Mesenchymal stem cell (in vitro differentiated cells and primary cell): ENCODE measurements at regions not wholly inside any gene's neighbourhood (a gene's known extent, or its start where the extent isn't known, plus 50 kb on each side); places are given as distances from the start of the nearest gene placed in this dataset.

Experiments
- DNase-seq: peaks from one replicate; pipeline ENCODE4 v3.0.0-alpha.2; 2013
- H2AFZ ChIP-seq: one replicate; pipeline ENCODE4 v1.6.1; 2013; ENCODE audit warnings: low read depth, mild to moderate bottlenecking, control low read depth, inconsistent platforms, low read length, moderate library complexity
- H2AK5ac ChIP-seq: 2 replicates; pipeline ENCODE4 v1.6.1; 2013; ENCODE audit warnings: low read length, moderate library complexity, mild to moderate bottlenecking, inconsistent platforms; ENCODE audit not compliant: severe bottlenecking
- H2BK120ac ChIP-seq: one replicate; pipeline ENCODE4 v1.6.1; 2013; ENCODE audit warnings: low read depth, mild to moderate bottlenecking, inconsistent platforms, low read length, moderate library complexity
- H2BK12ac ChIP-seq, 2 experiments: one replicate each; pipeline ENCODE4 v1.6.1; 2013; ENCODE audit warnings: inconsistent platforms in 2 of 2, low read length in 2 of 2, mild to moderate bottlenecking in 2 of 2, moderate library complexity in 2 of 2, control low read depth in 1 of 2
- H2BK15ac ChIP-seq: one replicate; pipeline ENCODE4 v1.6.1; 2013; ENCODE audit warnings: mild to moderate bottlenecking, low read depth, inconsistent platforms; ENCODE audit not compliant: poor library complexity, severe bottlenecking
- H2BK5ac ChIP-seq: 2 replicates; pipeline ENCODE4 v1.6.1; 2013; ENCODE audit warnings: low read depth, mild to moderate bottlenecking, low read length, control low read depth, inconsistent platforms; ENCODE audit not compliant: poor library complexity, severe bottlenecking
- H3K14ac ChIP-seq, 2 experiments: one replicate each; pipeline ENCODE4 v1.6.1; 2013; ENCODE audit warnings: inconsistent platforms in 2 of 2, low read length in 2 of 2, control low read depth in 1 of 2, mild to moderate bottlenecking in 1 of 2, moderate library complexity in 1 of 2
- H3K18ac ChIP-seq, 2 experiments: one replicate each; pipeline ENCODE4 v1.6.1; 2013; ENCODE audit warnings: inconsistent platforms in 2 of 2, low read length in 2 of 2, control low read depth in 1 of 2, low read depth in 1 of 2, mild to moderate bottlenecking in 1 of 2
- H3K23ac ChIP-seq, 2 experiments: one replicate each; pipeline ENCODE4 v1.6.1; 2013; ENCODE audit warnings: inconsistent platforms in 2 of 2, low read length in 2 of 2, mild to moderate bottlenecking in 2 of 2, moderate library complexity in 2 of 2, control low read depth in 1 of 2
- H3K27ac ChIP-seq: 2 replicates; pipeline ENCODE4 v1.5.1; 2013; ENCODE audit warnings: mild to moderate bottlenecking, moderate library complexity, low read length, control low read depth, inconsistent platforms; ENCODE audit not compliant: poor library complexity, severe bottlenecking
- H3K27me3 ChIP-seq, 2 experiments: 2 replicates each; pipeline versions ENCODE4 v1.6.1 to v1.7.0; 2013; ENCODE audit warnings: low read length in 2 of 2, mild to moderate bottlenecking in 2 of 2, moderate library complexity in 2 of 2, control low read depth in 1 of 2, inconsistent platforms in 1 of 2; ENCODE audit not compliant: control insufficient read depth in 1 of 2, insufficient read depth in 1 of 2
- H3K36me3 ChIP-seq, 2 experiments: 2 replicates each; pipeline versions ENCODE4 v1.6.1 to v1.7.0; 2013; ENCODE audit warnings: low read length in 2 of 2, control low read depth in 1 of 2, inconsistent platforms in 1 of 2, low read depth in 1 of 2, mild to moderate bottlenecking in 1 of 2; ENCODE audit not compliant: insufficient read depth in 2 of 2, control insufficient read depth in 1 of 2
- H3K4ac ChIP-seq, 2 experiments: one replicate each; pipeline ENCODE4 v1.6.1; 2013; ENCODE audit warnings: inconsistent platforms in 2 of 2, low read length in 2 of 2, mild to moderate bottlenecking in 2 of 2, moderate library complexity in 2 of 2, control low read depth in 1 of 2, low read depth in 1 of 2
- H3K4me1 ChIP-seq: 2 replicates; pipeline ENCODE4 v1.6.1; 2013; ENCODE audit warnings: low read depth, low read length, control low read depth; ENCODE audit not compliant: control insufficient read depth, insufficient read depth
- H3K4me2 ChIP-seq: 2 replicates; pipeline ENCODE4 v1.6.1; 2013; ENCODE audit warnings: low read length, mild to moderate bottlenecking, inconsistent platforms; ENCODE audit not compliant: poor library complexity, severe bottlenecking
- H3K4me3 ChIP-seq, 2 experiments: 2 replicates each; pipeline versions ENCODE4 v1.5.1 to v1.7.0; 2013; ENCODE audit warnings: low read length in 2 of 2, mild to moderate bottlenecking in 2 of 2, control low read depth in 1 of 2, low read depth in 1 of 2; ENCODE audit not compliant: insufficient read depth in 1 of 2
- H3K79me1 ChIP-seq: replicated peaks from 2 replicates; pipeline ENCODE4 v1.6.1; 2013; ENCODE audit warnings: mild to moderate bottlenecking, control low read depth, low read length, inconsistent platforms; ENCODE audit not compliant: poor library complexity, severe bottlenecking
- H3K9ac ChIP-seq: 2 replicates; pipeline ENCODE4 v1.7.0; 2013; ENCODE audit warnings: mild to moderate bottlenecking, low read length, moderate library complexity
- H3K9me3 ChIP-seq: 2 replicates; pipeline ENCODE4 v1.7.0; 2013; ENCODE audit warnings: mild to moderate bottlenecking, low read length; ENCODE audit not compliant: control insufficient read depth
- H4K8ac ChIP-seq: one replicate; pipeline ENCODE4 v1.6.1; 2013; ENCODE audit warnings: inconsistent platforms, mild to moderate bottlenecking, low read length, moderate library complexity
- H4K91ac ChIP-seq: one replicate; pipeline ENCODE4 v1.6.1; 2013; ENCODE audit warnings: mild to moderate bottlenecking, low read length, inconsistent platforms
- WGBS: methylation state at CpG from one replicate; pipeline ENCODE4 v1.1.7; 2013; ENCODE audit warnings: mixed read lengths; 5-methylcytosine and 5-hydroxymethylcytosine counted together

DNA sequence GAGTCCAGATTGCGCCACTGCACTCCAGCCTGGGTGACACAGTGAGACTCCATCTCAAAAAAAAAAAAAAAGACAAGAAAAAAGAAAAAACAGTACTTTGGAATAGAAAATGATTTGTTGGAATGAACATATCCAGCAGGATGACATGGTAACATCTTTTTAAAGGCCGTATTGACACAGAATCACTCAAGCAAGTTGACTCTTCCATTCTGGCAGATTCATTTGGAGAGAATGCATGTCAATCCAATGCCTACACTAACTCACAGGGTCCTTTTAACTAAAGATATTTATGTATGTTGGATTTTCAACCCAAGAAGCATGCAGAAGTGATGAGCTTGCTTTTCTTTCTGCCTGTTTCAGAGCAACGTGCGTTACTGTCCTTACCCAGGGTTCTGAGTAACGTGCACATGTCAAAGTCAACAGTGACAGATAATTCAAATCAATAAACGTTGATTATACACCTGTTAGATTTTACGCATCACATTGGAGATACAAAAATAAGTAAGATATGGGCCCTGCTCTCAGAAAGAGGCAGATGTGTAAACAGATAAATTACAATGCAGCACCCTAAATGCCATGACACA, 77.1 kb upstream of the FNDC3B start:
- no peak overlapping the region for H2BK5ac ChIP-seq
- H2BK120ac ChIP-seq = no peak overlapping the region
- H3K14ac ChIP-seq = no peak overlapping the region
- H3K9me3 ChIP-seq = no peaks in the 10 kb centered on the region
- no peak overlapping the region for H4K8ac ChIP-seq
- no peak overlapping the region for H2BK15ac ChIP-seq
- no peak overlapping the region for H3K23ac ChIP-seq
- no peak overlapping the region for H3K4me2 ChIP-seq
- WGBS = 93% methylated on average over 2 of the region's 7 CpGs
- H2AFZ ChIP-seq = no peak overlapping the region
- H3K9ac ChIP-seq = no peak overlapping the region
- no peaks in the 10 kb centered on the region for H3K36me3 ChIP-seq
- H3K4ac ChIP-seq = no peak overlapping the region
- peaks cover 2% of the 10 kb centered on the region for H3K4me1 ChIP-seq
- H4K91ac ChIP-seq = no peak overlapping the region
- H3K27ac ChIP-seq = no peak overlapping the region
- no peaks in the 10 kb centered on the region for H3K79me1 ChIP-seq
- H2BK12ac ChIP-seq = no peak overlapping the region
- DNase-seq = no peak
- no peak overlapping the region for H3K18ac ChIP-seq
- H3K27me3 ChIP-seq = no peaks in the 10 kb centered on the region
- H2AK5ac ChIP-seq = no peak overlapping the region
- no peak overlapping the region for H3K4me3 ChIP-seq

DNA sequence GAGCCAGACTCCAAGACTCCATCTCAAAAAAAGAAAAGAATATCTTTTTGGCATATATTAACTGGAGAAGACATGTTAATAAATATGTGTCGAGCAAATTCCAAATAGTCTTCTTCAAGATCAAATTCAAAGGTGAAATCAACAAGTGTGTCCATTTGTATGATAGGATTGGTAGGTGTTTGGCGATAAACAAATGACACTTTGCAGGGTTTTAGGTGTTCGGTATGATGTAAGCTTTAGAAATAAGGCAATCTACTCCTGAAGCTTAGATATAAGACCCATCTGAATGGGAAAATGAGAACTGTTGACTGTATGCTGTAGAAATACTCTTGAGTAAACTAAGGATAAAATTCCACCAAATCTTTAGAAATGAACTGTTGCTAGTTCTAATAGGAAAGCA, 75.8 kb upstream of the FNDC3B start:
- Histone ChIP-seq H4K91ac (no peak overlapping the region), H3K18ac (no peak overlapping the region), H4K8ac (no peak overlapping the region), H2BK15ac (no peak overlapping the region), H2AK5ac (no peak overlapping the region), H2BK120ac (no peak overlapping the region), H3K27ac (no peak overlapping the region), H3K36me3 (no peaks in the 10 kb centered on the region), H3K27me3 (no peaks in the 10 kb centered on the region), H3K4me1 (peaks cover 4% of the 10 kb centered on the region), H3K23ac (no peak overlapping the region), H3K4me3 (no peak overlapping the region), H3K79me1 (no peaks in the 10 kb centered on the region), H3K4me2 (no peak overlapping the region), H3K14ac (no peak overlapping the region), H3K9ac (no peak overlapping the region), H3K9me3 (no peaks in the 10 kb centered on the region), H2BK5ac (no peak overlapping the region), H2BK12ac (no peak overlapping the region), H3K4ac (no peak overlapping the region), H2AFZ (no peak overlapping the region)
- DNase-seq = no peak
- WGBS = 100% methylated on average over 2 of the region's 3 CpGs

DNA sequence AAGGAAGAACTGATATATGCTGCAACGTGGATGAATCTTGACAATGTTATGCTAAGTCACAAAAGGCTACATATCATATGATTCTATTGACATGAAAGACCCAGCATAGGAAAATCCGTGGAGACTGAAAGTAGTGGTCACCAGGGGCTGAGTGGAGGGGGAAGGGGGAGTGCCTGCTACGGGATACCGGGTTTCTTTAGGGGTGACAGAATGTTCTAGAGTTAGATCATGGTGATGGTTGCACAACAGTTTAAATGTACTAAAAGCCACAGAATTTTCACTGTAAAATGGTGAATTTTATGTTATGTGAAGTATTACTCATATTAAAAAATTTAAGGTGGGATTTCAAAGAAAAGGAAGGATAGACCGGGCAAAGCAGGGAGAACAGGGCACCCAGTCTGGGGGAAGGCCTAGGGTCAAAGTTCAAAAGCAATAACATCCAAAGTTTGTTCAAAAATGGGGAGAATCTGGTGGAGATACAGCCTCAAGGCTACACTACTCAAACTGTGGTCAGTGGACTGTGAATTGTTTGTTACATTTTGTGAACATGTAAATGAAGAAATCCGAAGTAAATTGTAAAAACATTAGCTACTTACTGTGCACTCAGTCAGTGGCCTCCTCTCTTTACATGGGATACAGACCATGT, 74.2 kb upstream of the FNDC3B start:
- Histone ChIP-seq H2AFZ (no peak overlapping the region), H3K4me2 (no peak overlapping the region), H3K23ac (no peak overlapping the region), H3K4me1 (peaks cover 4% of the 10 kb centered on the region), H3K14ac (no peak overlapping the region), H3K4me3 (no peak overlapping the region), H2BK15ac (peak overlapping the region; percentile 87), H3K27ac (no peak overlapping the region), H4K8ac (no peak overlapping the region), H2BK5ac (no peak overlapping the region), H2AK5ac (peak overlapping the region; percentile 58), H3K9me3 (no peaks in the 10 kb centered on the region), H2BK120ac (no peak overlapping the region), H2BK12ac (peak overlapping the region in 1 of 2 experiments; percentile 93), H3K36me3 (no peaks in the 10 kb centered on the region), H3K18ac (no peak overlapping the region), H3K4ac (no peak overlapping the region), H3K27me3 (no peaks in the 10 kb centered on the region), H3K79me1 (no peaks in the 10 kb centered on the region), H3K9ac (no peak overlapping the region), H4K91ac (no peak overlapping the region)
- 92% methylated on average over 4 of the region's 6 CpGs for WGBS
- DNase-seq = no peak

DNA sequence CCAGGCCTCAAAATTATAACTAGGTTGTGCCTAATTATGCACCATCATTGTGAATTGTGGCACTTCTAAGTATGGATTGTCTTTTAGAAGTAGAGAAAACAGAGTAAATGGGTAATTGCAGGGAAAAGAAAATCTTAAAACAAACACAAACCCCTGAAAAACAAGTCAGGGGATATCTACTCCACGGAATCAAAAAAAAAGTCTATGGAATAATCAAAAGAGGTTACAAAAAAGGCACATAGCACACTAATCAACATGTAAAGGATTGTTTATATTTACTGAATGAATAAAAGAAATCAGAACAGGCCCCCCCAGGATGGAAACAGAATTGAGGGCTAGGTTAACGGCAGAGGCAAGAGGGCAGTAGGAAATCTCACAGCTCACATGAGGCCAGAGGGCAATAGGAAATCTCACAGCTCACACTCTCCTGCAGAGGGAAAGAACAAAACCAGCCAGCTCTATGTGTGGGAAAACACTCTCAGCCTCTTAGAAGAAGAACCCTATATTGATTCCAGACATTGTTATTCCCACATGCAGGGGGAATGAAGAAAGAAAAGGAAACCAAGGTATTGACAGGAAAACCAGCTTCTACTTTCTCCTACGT, 72.7 kb upstream of the FNDC3B start:
- peak overlapping the region; percentile 65 for H4K91ac ChIP-seq
- no peak overlapping the region for H2BK15ac ChIP-seq
- peak overlapping the region; percentile 82 for H3K9ac ChIP-seq
- H2BK120ac ChIP-seq = peak overlapping the region; percentile 83
- H3K36me3 ChIP-seq = no peaks in the 10 kb centered on the region
- peak overlapping the region in 1 of 2 experiments; percentile 67 for H3K4ac ChIP-seq
- H3K4me3 ChIP-seq = peak overlapping the region in 1 of 2 experiments; percentile 49
- no peak overlapping the region for H3K23ac ChIP-seq
- peak overlapping the region; percentile 85 to 87 for H2BK12ac ChIP-seq
- no peaks in the 10 kb centered on the region for H3K27me3 ChIP-seq
- H2AFZ ChIP-seq = no peak overlapping the region
- H3K9me3 ChIP-seq = no peaks in the 10 kb centered on the region
- peak overlapping the region; percentile 87 to 97 for H3K18ac ChIP-seq
- no peak overlapping the region for H4K8ac ChIP-seq
- no peak overlapping the region for H2AK5ac ChIP-seq
- peaks cover 1% of the 10 kb centered on the region for H3K4me1 ChIP-seq
- no peaks in the 10 kb centered on the region for H3K79me1 ChIP-seq
- H3K27ac ChIP-seq = peak overlapping the region; percentile 14
- no peak overlapping the region for H3K14ac ChIP-seq
- no peak for DNase-seq
- H3K4me2 ChIP-seq = no peak overlapping the region
- no peak overlapping the region for H2BK5ac ChIP-seq
- 6% methylated on average over 2 of the region's 3 CpGs for WGBS
